Effector memory CD8-positive, alpha-beta T cell (primary cell): ENCODE measurements at regions not wholly inside any gene's neighbourhood (a gene's known extent, or its start where the extent isn't known, plus 50 kb on each side); places are given as distances from the start of the nearest gene placed in this dataset.

Experiments
- ATAC-seq: fragments of 150-1000 bp; cut with Tn5 transposase; replicated peaks from 2 replicates; pipeline ENCODE4 v1.10.0; 2021; ENCODE audit warnings: mild to moderate bottlenecking, moderate library complexity
- DNase-seq, 3 experiments: peaks; one replicate each; pipeline ENCODE4 v3.0.0; 2021
- H3K27ac Mint-ChIP-seq, 2 donors: one replicate each; pipeline ENCODE4 v1.8.0; 2022; ENCODE audit warnings: mild to moderate bottlenecking in 2 of 2, mixed read lengths in 2 of 2, moderate library complexity in 2 of 2
- H3K27me3 Mint-ChIP-seq, 2 donors: one replicate each; pipeline ENCODE4 v1.8.0; 2022; ENCODE audit warnings: mixed read lengths in 2 of 2
- H3K36me3 Mint-ChIP-seq: one replicate; pipeline ENCODE4 v1.8.0; 2022; ENCODE audit warnings: mild to moderate bottlenecking, moderate library complexity, mixed read lengths; ENCODE audit not compliant: insufficient read depth
- H3K4me1 Mint-ChIP-seq, 2 donors: one replicate each; pipeline ENCODE4 v1.8.0; 2022; ENCODE audit warnings: low read depth in 2 of 2, mixed read lengths in 2 of 2
- H3K4me3 Mint-ChIP-seq, 2 donors: one replicate each; pipeline ENCODE4 v1.8.0; 2022; ENCODE audit warnings: mild to moderate bottlenecking in 2 of 2, mixed read lengths in 2 of 2, moderate library complexity in 2 of 2
- H3K9me3 Mint-ChIP-seq, 2 donors: one replicate each; pipeline ENCODE4 v1.8.0; 2022; ENCODE audit warnings: mixed read lengths in 2 of 2

DNA sequence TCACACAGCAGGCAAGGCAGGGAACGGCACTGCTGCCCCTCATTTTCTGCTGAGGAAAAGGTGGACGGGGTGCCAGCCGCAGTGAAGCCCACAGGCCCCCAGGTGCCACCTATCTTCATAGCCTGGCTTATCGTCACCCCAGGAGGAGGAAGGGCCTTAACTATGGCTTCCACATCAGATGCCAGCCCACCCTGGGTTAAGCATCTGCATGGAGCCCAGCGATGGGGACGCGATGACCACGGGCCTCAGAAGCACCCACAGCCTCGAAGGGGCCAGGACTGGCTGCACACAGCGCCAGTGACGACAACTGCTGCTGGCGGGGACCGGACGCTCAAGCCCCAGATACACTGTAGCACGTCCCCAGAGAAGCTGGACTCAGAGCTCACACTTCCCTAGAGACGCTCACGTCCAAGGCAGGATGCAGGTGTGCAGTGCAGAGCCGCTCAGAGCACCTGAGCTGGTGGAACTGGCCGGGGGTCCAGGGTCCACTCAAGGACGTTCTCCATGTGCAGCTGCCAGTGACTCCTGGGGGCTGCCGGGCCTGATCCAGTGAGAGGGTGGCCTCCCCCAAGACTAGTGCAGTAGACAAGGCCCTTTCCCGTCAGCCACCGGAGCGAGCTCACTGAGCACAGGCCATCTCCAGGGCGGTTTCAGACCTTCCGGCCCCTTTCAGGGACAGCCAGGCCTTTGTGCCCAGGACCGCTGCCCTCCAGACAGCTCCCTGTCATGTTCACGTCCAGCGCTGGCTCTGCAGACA, 83.0 kb downstream of the YTHDF1 start:
- DNase-seq (no peak), ATAC-seq (no peak)
- Mint-ChIP-seq H3K4me1 (no peaks in the 10 kb centered on the region), H3K9me3 (no peaks in the 10 kb centered on the region), H3K36me3 (no peaks in the 10 kb centered on the region), H3K27ac (no peak overlapping the region), H3K27me3 (peaks cover 13 to 21% of the 10 kb centered on the region in 2 donors), H3K4me3 (no peak overlapping the region)

DNA sequence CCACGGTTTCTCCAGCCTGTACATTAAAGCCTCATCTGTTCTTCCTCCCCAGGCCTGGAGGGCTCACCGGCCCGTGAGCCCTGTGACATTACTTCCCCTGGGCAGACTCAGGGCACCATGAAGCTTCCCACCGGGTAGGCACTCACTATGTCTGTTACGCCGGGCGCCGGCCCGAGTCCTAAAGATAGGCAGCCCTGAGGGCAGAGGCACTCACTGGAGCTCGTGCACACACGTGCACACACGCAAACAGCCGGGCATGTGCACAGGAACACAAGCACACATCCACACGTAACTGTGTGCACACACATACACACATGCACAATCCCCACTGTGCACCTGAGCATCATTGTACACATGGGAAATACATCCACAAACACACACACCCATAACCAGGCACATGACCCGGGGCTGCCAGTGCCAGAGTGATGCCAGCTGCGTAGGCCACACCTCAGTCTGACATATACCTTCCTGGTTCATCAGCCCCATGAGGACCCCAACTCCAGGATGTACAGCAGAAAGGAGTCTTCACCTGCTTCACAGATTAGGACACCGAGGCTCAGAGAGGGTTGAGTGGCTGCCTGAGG, 83.7 kb downstream of the YTHDF1 start:
- no peaks in the 10 kb centered on the region for H3K36me3 Mint-ChIP-seq
- H3K27ac Mint-ChIP-seq, result no peak overlapping the region
- H3K4me1 Mint-ChIP-seq, result no peaks in the 10 kb centered on the region

DNA sequence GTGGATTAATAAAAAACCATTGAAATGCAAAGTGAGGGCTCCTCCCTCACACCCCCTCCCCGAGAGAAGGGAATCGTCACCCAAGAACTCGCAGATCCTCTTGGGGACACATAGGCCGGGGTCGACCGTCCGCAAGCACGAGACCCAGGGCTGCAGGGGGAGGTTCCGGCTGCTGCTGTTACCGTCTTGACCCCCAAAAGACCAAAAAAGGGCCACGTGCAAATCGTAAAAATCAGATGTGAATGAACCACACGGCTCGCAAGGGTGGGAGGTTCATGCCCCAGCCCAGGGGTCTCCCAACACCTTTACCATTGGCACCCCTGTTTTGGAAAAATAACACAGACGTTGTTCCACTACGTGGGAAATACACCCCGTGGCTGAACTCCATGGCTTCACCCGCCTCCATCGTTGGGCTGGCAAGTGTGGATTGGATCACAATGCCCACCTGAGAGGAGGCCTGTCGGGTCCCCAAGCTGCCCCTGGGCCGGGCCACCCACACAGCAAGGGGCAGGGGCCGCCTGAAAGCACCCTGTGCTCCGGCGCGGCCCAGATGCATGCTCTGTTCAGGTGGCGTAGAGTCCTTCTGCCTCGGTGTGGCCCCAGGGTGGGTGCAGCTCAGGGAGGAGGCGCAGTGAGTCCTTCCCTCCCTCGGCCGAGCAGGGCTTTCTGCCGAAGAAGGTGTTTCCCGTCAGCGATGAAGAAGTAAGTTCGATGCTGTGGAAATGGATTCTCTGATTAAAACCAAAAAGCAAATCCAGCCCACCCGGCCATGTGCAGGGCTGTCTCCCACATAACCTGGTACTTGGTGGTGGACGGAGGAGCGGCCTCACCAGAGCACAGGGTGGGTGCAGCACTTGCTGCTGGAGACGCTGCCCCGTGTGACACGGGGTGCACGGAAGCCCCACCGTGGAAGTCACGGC, 85.0 kb downstream of the YTHDF1 start:
- H3K4me3 Mint-ChIP-seq, result no peak overlapping the region
- DNase-seq (no peak), ATAC-seq (no peak)
- H3K27ac Mint-ChIP-seq, result no peak overlapping the region
- H3K36me3 Mint-ChIP-seq, result no peaks in the 10 kb centered on the region
- H3K4me1 Mint-ChIP-seq, result no peaks in the 10 kb centered on the region
- no peaks in the 10 kb centered on the region for H3K9me3 Mint-ChIP-seq
- peaks cover 7 to 23% of the 10 kb centered on the region in 2 donors for H3K27me3 Mint-ChIP-seq

More for the DNA sequence above, 83.7 kb downstream of the YTHDF1 start:
- H3K9me3 Mint-ChIP-seq, result no peaks in the 10 kb centered on the region
- no peak overlapping the region for H3K4me3 Mint-ChIP-seq
- ATAC-seq (no peak), DNase-seq (no peak)
- H3K27me3 Mint-ChIP-seq, result peaks cover 6 to 21% of the 10 kb centered on the region in 2 donors

DNA sequence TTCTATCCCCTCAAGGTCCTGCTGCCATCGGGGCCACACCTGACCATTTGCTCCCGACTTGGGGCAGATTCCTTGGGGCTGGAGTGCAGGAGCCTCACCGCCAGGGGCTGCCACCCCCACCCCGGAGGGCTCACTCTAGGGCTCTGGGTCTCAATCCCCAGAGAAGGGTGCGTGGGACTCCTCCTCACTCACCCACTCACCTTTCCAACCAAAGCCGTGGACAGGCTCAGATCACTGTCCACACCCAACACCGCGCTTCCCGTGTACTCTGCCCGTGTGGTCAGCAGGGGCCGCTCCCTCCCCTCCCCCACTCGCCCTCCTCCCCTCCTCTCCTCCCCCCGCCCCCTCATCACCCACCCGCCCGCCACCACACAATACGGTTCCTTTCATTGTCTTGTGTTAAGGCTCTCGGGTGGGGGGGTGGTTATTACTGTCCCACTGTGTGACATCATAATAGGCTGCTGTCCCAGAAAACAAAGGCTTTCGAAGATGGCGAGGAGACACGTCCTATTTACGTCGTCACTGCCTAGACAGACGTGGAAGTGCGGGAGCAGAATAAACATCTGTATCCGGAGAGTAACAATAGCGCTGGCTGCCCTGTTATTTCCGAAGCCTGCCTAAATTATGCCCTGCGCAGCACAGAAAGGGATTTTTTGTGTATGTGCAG, 85.8 kb downstream of the YTHDF1 start:
- H3K9me3 Mint-ChIP-seq, result no peaks in the 10 kb centered on the region
- no peak for ATAC-seq
- H3K36me3 Mint-ChIP-seq, result no peaks in the 10 kb centered on the region
- no peaks in the 10 kb centered on the region for H3K4me1 Mint-ChIP-seq
- peaks cover 15 to 29% of the 10 kb centered on the region in 2 donors for H3K27me3 Mint-ChIP-seq
- H3K4me3 Mint-ChIP-seq, result no peak overlapping the region
- no peak overlapping the region for H3K27ac Mint-ChIP-seq
- no peak for DNase-seq

DNA sequence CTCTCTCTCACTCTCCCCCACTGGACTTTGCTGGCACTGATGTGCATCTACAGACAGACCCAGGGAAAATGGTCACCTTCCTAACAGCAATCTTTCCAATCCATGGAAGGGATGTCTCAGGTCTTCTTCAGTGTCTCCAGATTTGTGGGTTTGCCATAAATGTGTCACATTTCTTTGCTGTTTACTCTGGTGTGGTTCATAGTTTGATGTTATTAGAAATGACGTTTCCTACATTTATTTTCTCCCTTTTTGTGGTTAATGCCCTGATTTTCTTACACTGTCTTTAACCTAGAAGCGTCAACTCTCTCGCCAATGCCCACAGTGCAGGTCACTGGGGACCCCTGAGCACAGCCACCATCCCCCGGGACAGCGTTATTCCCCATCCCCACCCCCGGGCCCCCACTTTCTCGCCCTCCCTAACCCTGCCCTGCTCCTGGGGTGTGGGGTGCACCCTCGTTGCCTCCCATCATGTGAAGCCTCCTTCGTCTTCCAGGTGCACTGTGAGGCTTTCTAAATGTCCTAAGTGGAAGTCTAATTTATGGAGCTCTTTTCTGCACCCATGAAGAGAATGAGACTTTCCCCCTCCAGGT, 86.5 kb downstream of the YTHDF1 start:
- peak overlapping the region in 1 of 2 donors; percentile 3 for H3K27ac Mint-ChIP-seq
- no peak for DNase-seq
- no peak overlapping the region for H3K4me3 Mint-ChIP-seq
- H3K9me3 Mint-ChIP-seq, result no peaks in the 10 kb centered on the region
- H3K27me3 Mint-ChIP-seq, result peaks cover 22 to 34% of the 10 kb centered on the region in 2 donors
- ATAC-seq, result no peak
- H3K4me1 Mint-ChIP-seq, result no peaks in the 10 kb centered on the region
- H3K36me3 Mint-ChIP-seq, result no peaks in the 10 kb centered on the region

DNA sequence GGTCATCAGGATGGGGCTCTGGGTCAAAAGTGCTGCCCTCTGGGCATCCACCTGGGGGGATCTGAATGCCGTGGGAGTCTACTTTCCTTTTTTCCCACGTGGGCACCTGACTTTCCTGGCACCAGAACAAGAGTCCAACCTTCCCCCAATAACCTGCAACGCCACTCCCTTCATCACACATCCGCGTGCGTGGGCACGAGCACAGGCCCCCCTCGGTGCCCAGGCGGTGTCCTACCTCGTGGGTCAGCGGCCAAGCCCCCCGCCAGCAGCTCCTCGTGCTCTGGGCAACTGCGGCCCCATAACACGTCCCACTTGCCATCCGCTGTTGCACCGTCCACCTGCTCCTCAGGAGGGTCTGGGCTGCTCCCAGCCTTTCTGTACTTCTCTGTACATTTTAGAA, 87.0 kb downstream of the YTHDF1 start:
- H3K4me3 Mint-ChIP-seq, result no peak overlapping the region
- H3K36me3 Mint-ChIP-seq, result no peaks in the 10 kb centered on the region
- H3K27ac Mint-ChIP-seq, result peak overlapping the region in 1 of 2 donors; percentile 3
- no peak for DNase-seq
- no peak for ATAC-seq
- H3K9me3 Mint-ChIP-seq, result no peaks in the 10 kb centered on the region
- H3K4me1 Mint-ChIP-seq, result no peaks in the 10 kb centered on the region
- H3K27me3 Mint-ChIP-seq, result peaks cover 27 to 40% of the 10 kb centered on the region in 2 donors

DNA sequence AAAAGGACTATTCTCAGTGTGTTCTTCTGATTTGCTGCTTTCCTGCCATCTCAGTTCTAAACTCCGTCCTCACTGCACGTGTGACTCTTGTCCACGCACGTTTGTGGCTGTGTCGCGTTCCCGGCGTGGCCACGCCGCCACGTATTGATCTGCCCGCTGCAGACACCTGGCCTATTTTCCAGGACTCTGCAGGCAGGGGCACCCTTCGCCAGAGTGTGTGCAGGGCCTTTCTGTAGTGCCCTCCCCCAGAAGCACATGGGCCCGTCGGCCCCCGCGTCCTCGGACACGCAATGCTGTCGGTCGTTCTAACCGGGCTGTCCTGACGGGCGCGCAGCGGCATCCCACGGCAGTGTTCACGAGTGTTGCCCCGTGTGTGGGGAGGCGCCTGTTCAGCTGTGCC, 87.6 kb downstream of the YTHDF1 start:
- no peaks in the 10 kb centered on the region for H3K9me3 Mint-ChIP-seq
- no peaks in the 10 kb centered on the region for H3K4me1 Mint-ChIP-seq
- no peak for DNase-seq
- peaks cover 30 to 40% of the 10 kb centered on the region in 2 donors for H3K27me3 Mint-ChIP-seq
- no peak overlapping the region for H3K27ac Mint-ChIP-seq
- H3K36me3 Mint-ChIP-seq, result no peaks in the 10 kb centered on the region
- no peak overlapping the region for H3K4me3 Mint-ChIP-seq
- ATAC-seq, result no peak

DNA sequence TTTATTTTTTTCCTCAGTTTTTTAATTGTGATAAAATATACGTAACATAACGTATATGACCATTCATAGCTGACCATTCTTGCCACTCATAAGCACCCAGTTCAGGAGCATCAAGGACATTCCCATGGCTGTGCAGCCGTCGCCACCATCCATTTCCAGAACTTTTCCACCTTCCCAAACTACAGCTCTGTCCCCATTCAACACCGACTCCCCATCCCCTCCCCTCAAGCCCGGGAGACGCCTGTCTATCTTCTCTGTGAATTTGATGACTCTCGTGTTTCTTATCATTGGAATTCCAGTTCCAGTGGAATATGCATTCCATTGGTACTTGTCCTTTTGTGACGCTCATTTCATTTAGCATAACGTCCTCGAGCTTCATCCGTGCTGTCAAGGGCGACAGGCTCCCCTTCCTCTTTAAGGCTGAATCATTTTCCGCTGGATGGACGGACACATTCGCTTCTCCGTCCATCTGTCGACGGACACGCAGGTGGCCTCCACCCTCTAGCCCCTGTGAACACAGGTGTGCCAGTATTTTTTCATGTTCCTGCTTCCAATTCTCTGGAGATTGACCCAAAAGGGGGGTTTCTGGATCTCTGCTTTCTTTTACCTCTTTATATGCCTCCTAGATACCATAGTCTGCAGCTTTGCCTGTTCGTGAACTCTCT, 88.1 kb downstream of the YTHDF1 start:
- no peak for ATAC-seq
- no peak overlapping the region for H3K27ac Mint-ChIP-seq
- no peak overlapping the region for H3K4me3 Mint-ChIP-seq
- H3K9me3 Mint-ChIP-seq, result no peaks in the 10 kb centered on the region
- no peaks in the 10 kb centered on the region for H3K4me1 Mint-ChIP-seq
- H3K36me3 Mint-ChIP-seq, result no peaks in the 10 kb centered on the region
- H3K27me3 Mint-ChIP-seq, result peaks cover 31 to 40% of the 10 kb centered on the region in 2 donors
- no peak for DNase-seq

DNA sequence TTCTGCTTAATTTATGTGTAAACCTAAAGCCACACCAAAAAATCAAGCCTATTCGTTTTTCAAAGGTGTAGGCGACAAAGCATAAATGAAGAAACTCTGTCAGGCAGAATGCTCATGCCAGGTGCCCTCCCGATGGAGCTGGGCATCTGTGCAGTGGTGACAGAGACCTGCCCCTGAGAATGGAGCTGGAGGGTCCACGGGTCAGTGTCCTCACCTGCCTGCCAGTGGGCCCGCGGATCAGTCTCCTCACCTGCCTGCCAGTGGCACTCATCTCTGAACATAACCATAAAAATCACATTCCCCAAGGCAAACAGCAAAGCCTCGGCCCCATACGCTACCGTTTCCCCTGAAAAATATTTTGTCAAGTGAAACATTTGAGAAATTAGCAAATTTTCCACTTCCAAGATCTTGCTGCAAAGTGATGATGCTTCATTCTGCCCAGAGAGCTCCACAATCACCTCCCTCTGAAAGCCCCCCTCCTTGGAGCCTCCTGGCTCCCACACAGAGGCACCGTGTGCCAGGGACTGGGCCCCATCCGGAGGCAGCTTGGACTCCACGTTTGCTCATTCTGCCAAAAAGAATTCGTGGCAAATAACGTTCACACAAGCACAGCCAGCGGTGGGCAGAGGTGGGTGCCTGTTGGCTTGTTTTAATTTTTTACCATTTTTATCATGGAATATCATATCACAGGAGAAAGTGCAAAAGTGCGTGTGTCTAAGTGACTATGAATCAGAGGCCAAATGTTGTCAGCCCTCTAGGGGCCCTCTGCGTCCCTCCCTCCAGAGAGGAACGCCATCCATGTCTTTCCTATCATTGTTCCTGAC, 88.8 kb downstream of the YTHDF1 start:
- Mint-ChIP-seq H3K9me3 (no peaks in the 10 kb centered on the region), H3K4me1 (no peaks in the 10 kb centered on the region), H3K27me3 (peaks cover 39 to 43% of the 10 kb centered on the region in 2 donors), H3K27ac (no peak overlapping the region), H3K36me3 (no peaks in the 10 kb centered on the region), H3K4me3 (no peak overlapping the region)
- DNase-seq (no peak), ATAC-seq (no peak)

DNA sequence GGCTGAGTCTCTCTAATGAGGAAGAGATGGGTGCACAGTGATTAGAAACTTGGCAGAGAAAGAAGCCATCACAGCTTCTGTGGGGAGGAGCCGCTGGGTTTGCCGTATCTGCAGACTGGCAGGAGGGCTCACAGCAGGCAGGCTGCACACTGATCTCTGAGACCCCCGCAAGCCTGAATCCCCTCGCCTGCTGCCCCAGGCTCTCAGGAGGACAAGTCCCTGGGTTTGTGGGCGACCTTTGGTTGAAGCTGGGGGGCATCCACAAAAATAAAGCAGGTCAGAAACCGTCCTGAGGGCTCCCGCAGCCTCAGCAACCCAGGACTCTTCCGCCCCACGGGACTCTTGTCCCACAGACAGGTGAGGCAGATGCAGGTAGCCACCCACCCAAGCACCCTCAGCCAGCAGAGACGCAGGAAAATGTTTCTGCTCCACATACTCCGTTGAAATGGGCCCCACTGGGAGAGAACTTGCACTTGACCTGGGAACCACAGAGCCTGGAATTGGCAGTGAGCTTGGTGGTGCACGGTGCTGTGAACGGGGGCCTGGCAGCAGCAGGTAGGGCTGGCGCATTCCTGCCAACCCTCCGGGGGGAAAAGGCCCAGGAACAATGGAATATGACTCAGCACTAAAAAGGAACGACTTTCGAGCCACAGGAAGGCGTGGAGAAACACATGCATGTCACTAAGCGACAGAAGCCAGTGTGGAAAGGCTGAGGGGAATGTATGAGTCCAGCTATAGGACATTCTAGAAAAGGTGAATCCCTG, 89.9 kb downstream of the YTHDF1 start:
- H3K4me3 Mint-ChIP-seq, result no peak overlapping the region
- DNase-seq (no peak), ATAC-seq (no peak)
- no peaks in the 10 kb centered on the region for H3K9me3 Mint-ChIP-seq
- H3K4me1 Mint-ChIP-seq, result no peaks in the 10 kb centered on the region
- no peak overlapping the region for H3K27ac Mint-ChIP-seq
- H3K36me3 Mint-ChIP-seq, result no peaks in the 10 kb centered on the region
- peaks cover 36 to 47% of the 10 kb centered on the region in 2 donors for H3K27me3 Mint-ChIP-seq

DNA sequence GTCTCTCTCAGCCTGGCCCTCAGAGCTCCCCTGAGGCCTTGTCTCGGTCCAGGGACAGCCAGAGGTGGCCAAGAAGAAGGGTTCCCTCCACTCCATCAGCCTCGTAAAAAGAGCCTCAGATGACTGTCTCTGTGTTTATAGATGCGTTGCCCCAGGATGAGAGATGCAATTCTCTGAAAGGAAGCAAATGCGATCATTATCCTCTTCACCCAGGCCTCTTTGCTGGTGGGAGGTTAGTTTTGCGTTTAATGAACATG, 90.4 kb downstream of the YTHDF1 start:
- Mint-ChIP-seq H3K9me3 (no peaks in the 10 kb centered on the region), H3K36me3 (no peaks in the 10 kb centered on the region), H3K4me1 (no peaks in the 10 kb centered on the region), H3K27me3 (peaks cover 36 to 52% of the 10 kb centered on the region in 2 donors), H3K27ac (no peak overlapping the region), H3K4me3 (no peak overlapping the region)
- no peak for ATAC-seq
- DNase-seq, result no peak
